ENCODE measurements at regions not wholly inside any gene's neighbourhood (a gene's known extent, or its start where the extent isn't known, plus 50 kb on each side); places are given as distances from the start of the nearest gene placed in this dataset.

- DNase-seq (ENCODE audit: low spot score), result no peak
- TF ChIP-seq, protein P1, sequence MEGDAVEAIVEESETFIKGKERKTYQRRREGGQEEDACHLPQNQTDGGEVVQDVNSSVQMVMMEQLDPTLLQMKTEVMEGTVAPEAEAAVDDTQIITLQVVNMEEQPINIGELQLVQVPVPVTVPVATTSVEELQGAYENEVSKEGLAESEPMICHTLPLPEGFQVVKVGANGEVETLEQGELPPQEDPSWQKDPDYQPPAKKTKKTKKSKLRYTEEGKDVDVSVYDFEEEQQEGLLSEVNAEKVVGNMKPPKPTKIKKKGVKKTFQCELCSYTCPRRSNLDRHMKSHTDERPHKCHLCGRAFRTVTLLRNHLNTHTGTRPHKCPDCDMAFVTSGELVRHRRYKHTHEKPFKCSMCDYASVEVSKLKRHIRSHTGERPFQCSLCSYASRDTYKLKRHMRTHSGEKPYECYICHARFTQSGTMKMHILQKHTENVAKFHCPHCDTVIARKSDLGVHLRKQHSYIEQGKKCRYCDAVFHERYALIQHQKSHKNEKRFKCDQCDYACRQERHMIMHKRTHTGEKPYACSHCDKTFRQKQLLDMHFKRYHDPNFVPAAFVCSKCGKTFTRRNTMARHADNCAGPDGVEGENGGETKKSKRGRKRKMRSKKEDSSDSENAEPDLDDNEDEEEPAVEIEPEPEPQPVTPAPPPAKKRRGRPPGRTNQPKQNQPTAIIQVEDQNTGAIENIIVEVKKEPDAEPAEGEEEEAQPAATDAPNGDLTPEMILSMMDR (IDR thresholded peaks at IDR 0.05; ENCODE audit: extremely low read depth, missing control alignments), result no peak
Observed at GRCh38 chr18:68489013-68489792, 225.7 kb downstream of the TMX3 start.

DNA sequence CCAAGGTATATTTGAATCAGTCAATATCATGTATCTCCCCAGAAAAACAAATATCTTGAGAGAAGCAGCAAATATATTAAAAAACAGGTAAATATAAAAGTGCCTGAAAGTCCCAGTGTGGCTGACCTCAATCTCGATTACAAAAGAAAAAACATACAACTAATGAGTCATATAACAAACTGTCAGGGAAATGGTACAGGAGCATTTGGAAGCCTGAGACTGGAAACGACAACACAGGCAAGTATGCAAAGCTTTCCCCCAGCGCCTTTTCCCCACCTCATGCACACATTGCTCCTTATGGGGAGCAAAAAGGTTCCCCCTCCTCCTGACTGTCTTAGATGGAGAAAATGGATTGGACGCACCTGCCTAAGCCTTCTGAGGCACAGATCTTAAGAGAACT lies 230.7 kb downstream of the TMX3 start:
- no peak for DNase-seq (ENCODE audit: low spot score)

DNA sequence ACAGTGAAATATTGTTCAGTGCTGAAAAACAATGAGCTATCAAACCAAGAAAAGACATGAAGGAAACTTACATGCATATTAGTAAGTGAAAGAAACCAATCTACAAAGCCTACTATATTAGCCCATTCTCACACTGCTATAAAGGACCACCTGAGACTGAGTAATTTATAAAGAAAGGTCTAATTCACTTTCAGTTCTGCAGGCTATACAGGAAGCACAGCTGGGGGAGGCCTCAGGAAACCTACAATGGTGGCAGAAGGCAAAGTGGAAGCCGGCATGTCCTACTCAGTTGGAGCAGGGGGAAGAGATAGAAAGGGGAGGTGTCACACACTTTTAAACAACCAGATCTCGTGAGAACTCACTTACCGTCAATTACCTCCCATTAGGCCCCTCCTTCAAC lies 232.1 kb downstream of the TMX3 start:
- TF ChIP-seq, protein P1 (IDR thresholded peaks at IDR 0.05; ENCODE audit: extremely low read depth, missing control alignments), result no peak
- no peak for DNase-seq (ENCODE audit: low spot score)

More for the DNA sequence above, 230.7 kb downstream of the TMX3 start:
- TF ChIP-seq, protein P1 (IDR thresholded peaks at IDR 0.05; ENCODE audit: extremely low read depth, missing control alignments), result no peak

- DNase-seq (ENCODE audit: low spot score), result no peak
- TF ChIP-seq, protein P1 (IDR thresholded peaks at IDR 0.05; ENCODE audit: extremely low read depth, missing control alignments), result no peak
Observed at GRCh38 chr18:68480196-68480595, 234.7 kb downstream of the TMX3 start.

- DNase-seq (ENCODE audit: low spot score), result no peak
- TF ChIP-seq, protein P1 (IDR thresholded peaks at IDR 0.05; ENCODE audit: extremely low read depth, missing control alignments), result no peak
Observed at GRCh38 chr18:68478246-68478645, 236.7 kb downstream of the TMX3 start.

GRCh38 chr18:68475883-68476282 lies 239.0 kb downstream of the TMX3 start:
- TF ChIP-seq, protein P1 (IDR thresholded peaks at IDR 0.05; ENCODE audit: extremely low read depth, missing control alignments), result no peak
- no peak for DNase-seq (ENCODE audit: low spot score)

DNA sequence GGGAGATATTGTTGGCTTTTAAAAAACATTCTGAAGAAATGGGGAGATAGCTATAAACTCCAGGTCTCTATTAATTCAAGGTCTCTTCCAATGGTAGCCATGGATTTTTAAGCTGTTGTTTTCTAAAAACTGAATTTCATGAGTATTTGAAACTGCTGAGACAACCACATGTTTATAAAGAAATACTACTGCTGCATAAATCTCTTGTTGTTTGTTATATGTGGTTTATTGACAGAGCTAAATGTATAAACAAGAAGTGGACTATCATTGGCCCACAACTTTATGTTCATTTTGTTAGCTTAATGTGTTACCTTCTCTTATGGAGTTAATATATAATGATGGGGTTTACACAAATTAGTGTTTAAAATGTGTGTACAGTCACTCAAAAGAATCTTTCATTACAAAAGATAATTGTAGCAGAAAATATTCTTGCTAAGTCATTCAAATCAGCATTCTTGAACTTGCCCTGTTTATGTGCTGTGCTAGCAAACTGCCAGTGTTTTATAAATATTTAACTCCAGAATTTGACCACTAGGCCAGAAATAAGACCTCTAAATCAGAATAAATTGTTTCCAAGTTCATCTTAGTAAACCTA lies 242.1 kb downstream of the TMX3 start:
- no peak for DNase-seq (ENCODE audit: low spot score)
- TF ChIP-seq, protein P1 (IDR thresholded peaks at IDR 0.05; ENCODE audit: extremely low read depth, missing control alignments), result no peak
